Femur (tissue), 1 donor: ENCODE measurements at regions not wholly inside any gene's neighbourhood (a gene's known extent, or its start where the extent isn't known, plus 50 kb on each side); places are given as distances from the start of the nearest gene placed in this dataset.
"Not testable (repeated sequence)": the region's sequence is repeated elsewhere in the genome, so short reads cannot be mapped to it uniquely, and the experiment has no call there.

Experiments
- DNase-seq: peaks from one replicate; pipeline ENCODE4 v3.0.0-alpha.2; 2017

DNA sequence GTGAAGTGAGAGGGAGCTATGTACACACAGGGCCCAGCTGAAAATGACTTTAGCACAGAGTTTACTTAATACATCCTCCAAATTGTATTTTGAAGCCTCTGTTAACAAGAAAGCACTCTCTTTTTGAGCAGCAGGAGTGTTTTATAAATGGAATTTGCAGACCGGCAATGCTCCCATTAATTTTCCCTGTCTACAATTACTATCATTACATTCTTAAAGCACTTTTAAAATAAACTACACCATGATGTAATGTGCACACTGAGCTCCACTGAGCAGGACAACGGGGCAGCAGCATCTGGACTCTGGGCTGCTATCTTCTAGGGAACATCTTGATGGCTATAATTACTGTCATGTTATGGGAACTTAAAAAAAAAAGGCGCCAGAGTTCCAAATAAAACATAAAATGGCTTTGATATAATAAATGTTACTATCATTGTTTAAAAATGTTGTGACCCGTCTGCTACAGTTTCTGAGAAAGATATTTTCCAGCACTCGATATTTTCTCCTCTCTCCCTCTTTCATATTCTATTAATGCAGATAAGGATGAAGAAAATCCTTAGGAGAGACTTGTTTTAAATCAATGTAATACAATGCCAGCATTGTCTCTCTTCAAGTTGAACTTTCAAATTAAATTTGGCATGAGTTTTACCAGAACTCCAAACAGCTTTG, 150.9 kb downstream of the HLX start:
- no peak for DNase-seq

GRCh38 chr1:221030990-221031389, 151.7 kb downstream of the HLX start:
- no peak for DNase-seq

DNA sequence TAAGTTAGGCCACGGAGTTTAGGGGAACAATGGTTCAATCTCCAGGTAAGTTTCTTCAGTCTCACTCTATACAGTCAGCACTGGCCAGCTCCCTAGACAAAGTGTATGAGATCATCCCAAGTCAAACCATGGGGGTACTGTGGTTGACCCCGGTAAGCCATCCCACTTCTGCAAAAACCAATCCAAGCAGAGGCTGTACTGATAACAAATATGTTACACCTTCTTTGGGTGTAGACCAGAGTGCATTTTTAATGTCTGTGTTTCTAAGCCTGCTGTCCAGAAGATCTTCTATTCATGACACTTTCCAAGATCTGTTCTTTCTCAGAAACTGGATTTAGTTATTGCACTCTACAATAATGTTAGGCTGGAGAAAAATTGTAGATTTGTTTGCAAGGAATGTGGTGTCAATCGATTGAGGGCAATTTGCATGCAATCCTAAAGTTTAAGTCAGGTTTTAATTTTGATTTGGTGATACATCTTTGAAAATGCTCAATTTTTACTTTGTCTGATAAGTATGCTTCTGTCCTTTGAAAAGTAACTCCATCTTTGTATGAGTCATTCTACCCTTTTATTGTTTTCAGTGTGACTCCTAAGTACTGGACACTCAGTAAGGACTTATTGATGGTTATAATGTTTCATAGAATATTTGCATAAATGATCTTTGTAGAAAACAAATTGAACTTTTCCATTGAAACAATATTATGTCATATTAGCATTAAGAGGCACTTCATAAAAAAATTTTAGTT, 152.4 kb downstream of the HLX start:
- DNase-seq, result no peak

- no peak for DNase-seq
These were observed 153.0 kb downstream of the HLX start for GRCh38 chr1:221032204-221032585.

GRCh38 chr1:221032637-221033280, 153.5 kb downstream of the HLX start:
- peak; percentile 42 for DNase-seq

DNA sequence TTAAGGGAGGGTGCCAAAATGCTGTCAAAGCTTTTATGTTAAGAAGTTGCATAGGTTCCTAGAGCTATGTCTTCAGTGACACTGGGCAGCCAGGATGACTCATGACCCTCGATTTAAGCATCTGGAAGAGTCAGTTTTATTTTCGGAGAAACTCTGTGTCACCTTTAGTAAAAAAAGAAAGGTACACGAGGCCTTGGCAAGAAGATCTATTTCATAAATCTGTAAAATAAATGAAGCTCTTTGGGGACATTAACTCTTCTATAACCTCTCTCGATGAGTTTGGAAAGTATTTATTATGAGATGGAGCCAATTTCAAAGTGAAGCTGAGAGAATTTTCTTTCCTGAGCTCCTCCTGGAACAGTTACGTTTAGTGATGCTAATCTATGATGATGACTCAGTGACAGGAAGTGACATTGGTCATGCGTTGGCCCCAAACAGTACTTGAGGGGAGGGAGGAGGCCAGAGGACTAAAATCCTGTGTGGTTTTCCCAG, 156.5 kb downstream of the HLX start:
- DNase-seq, result no peak

DNA sequence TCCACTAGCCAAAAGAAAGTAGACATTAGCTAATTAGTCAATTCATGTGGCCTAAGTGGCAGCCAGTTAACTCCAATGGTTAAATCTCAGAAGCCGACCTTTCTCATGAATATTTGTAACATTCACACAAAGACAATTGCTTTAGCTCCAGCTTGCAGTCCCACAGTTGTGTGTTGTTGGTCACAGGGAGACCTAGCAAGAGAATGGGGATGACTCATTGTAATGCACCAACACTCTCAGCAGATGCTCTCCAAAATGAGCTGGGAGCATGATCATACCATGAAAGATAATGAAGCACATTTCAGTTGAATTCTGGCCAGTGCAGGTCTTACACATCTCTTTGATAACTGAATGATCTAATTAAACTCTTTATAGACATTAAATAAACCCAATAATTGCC, 160.4 kb downstream of the HLX start:
- no peak for DNase-seq

GRCh38 chr1:221040101-221040500, 160.9 kb downstream of the HLX start:
- no peak for DNase-seq

DNA sequence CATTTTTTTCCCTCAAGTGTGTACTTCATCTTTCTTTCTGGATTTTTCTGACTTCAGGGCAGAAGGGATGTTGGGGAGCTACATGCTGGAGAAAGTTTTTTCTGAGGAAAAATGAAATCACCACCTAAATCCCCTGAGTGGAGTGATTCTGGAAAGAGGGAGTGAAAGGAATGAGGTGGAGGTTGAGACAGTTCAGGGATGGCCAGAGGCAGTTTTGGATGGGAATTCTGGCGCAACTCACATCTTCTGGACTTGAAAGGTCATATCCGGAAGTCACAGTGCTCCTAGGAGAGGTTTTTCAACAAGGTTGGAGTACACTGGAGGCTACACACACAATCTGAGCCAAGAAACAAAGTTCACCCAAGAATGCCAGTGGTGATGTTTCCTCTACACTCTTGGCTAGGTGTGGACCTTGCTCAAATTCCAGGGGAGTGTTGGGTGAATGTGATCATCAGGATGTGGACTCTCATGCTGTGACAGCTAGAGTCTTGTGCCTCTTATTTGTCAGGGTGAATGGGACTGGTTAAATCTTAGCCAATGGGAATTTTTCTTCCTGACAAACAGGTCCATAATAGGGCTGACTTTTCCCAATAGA, 161.5 kb downstream of the HLX start:
- DNase-seq, result no peak

- no peak for DNase-seq
These were observed 165.3 kb downstream of the HLX start for GRCh38 chr1:221044538-221044937.

DNA sequence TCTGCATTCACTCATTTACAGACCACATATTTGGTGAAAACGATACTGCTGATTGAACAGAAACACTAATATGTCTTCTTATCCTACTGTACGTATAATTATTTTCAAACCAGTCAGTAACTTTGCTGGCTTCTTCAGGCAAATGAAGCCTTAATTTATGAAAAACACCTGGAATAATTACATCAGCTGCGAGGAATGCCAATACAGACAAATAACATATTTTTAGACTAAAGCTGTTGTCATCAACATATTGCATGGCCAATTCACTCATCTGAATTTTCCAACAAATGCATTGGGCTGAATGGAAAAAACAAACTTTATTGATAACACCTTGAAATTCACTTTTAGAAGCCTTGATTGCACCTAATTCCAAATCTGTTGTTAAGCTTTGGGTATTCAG, 165.9 kb downstream of the HLX start:
- DNase-seq, result no peak

DNA sequence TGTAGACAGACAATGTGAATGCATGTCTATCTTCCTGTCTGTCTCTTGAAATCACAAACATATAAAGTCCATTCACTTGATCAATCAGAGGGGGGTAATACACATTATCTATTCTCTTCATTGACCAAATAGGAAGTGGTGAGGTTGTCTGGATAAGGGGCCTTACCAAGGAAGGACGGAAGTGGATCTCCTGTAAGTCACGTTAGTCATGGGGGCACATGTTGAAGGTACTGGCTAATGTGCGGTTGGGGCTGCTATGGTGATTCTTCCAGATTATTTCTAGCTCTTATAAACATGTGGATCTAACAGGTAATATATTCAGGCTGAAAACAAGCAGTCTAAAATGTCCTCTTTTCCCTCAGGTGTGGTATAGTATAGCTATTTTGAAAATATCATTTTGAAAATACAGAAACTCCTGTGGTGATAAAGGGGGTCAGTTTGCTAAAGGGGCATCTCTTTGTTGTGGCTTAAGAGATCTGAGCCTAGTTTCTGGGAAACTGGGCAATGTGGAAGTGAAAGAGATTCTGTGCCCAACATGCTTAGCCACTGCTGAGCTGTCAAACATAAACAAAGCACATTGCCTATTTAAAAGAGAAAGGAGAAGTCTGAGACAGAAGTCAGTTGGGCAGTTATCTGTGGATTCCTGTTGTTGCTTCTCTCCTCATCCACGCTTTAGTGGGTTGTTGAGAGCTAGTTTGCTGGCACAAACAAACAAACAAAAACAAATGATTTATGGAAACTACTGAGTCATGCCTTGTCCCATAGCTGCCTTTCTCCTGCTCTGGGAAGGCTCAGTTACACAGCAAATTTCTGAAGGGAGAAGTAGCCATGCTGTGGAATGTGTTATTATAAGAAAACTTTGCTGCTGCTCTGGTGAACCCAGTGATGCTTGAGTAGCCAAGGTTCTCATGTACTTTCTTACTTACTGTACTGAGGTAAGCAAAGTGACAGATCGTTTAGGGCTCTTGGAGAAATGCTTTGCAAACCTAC, 166.9 kb downstream of the HLX start:
- peak; percentile 23 for DNase-seq

- not testable (repeated sequence) for DNase-seq
These were observed 172.1 kb downstream of the HLX start for GRCh38 chr1:221051391-221051790.

DNA sequence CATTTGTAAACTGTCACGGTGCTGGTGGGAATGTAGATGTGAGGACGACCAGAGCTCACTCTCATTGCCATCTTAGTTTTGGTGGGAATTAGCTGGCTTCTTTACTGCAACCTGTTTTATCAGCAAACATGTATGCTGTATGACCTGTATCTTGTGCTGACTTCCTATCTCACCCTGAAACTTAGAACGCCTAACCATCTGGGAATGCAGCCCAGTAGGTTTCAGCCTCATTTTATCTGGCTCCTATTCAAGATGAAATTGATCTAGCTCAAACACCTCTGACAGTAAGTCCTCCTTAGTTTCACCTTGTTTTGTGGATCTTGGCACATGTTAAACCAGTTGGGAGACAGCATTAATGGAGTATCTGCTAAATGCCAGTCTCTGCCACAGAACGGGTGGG, 174.6 kb downstream of the HLX start:
- DNase-seq, result no peak

DNA sequence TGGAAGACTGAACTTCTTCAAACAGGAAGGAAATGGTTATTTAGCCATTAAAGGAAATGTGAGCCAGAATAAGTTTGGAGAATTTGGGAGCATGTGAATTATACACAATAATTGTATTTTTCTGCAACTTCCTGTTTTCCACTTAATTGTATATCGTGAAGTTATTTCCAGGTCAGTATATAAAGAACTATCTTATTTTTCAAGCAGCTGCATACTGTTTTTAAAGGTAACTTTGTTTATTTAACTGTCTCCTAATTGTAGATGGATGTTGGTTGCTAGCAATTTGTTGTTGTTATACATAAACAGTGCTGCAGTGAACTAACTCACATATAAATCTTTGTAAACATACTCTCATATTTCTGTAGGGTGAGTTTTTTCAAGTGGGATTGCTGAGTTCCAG, 180.3 kb downstream of the HLX start:
- DNase-seq, result no peak

DNA sequence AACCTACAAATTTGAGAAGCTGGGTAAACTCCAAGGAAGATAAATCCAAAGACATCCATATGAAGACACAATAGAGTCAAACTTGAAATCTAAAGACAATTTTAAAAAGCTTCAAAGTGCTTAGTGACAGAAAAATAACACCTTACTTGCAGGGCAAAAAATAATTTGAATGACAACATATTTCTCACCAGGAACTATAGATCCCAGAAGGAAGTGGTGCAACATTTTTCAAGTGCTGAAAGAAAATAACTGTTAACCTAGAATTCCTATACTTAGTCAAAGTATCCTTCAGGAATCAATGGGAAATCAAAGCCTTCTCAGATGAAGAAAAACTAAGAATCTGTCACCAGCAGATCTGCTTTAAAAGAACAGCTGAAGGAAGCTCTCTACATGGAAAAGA, 184.4 kb downstream of the HLX start:
- DNase-seq, result no peak

- DNase-seq, result no peak
These were observed 187.2 kb downstream of the HLX start for GRCh38 chr1:221066351-221067001.

DNA sequence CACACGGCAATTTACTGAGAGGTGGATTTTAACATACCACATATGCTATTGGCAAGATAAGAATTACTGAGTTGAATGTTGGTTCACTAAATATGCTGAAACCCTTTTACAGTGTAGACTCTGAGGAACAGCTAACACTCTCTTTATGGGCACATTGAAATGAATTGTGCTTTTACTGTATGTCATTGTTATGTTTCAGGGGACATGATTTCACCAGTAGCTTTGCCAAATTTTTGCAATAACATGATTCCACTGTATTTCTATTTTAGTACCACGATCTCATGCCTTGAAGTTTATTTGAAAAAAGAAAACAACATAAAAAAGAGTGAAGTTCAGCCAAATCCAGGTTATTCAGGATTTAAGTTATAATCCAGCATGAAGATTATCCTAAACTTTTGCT, 188.5 kb downstream of the HLX start:
- DNase-seq, result no peak

DNA sequence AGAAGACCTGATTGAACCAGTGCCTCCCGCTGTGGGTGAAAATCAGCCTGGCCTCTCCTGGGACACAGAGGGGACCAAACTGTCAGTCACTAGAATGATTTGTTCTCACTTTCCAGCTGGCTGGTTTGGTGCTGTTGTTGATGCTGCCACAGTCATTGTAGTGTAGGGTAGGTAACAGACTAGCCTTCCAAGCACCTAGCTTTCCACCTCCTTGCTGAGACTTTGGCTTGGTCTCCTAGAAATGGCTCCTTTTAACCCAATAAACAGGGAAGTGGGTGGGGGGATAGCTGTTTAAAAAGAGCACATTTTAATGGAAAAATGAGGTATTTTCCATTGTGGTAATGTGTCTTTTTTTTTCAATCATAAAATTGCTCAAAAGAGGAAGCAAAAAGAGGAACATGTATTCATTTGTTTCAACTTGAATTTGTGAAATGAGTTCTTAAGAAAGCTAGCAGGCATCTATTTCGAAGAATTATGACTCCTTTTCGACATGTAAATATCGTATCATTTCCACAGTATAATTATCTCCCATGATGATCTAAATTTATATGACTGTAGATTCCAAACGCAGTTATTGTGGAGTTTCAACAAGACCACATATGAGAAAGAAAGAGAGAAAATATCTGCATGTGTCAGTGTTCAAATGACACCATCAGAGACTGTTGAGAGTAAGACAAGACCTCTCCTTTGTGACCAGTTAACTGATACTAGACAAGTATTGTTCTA, 190.1 kb downstream of the HLX start:
- no peak for DNase-seq

GRCh38 chr1:221069986-221070385, 190.7 kb downstream of the HLX start:
- no peak for DNase-seq

DNA sequence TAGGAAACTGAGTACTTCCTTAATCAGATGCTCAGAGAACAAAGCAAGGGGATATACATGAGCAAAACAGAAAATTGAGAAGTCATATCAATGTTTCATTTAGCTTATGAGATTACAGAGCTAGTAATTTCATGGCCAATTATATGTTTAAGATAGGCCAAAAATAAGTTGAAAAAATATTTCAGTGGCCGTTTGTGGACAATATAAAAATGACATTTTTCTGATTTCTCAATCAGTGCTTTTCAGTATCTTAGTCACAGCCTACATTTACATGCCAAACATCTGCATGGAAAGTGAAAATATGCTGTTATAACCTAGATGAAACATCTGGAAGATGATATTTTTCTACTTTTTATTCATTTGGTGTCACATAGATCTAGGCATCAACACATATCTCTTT, 192.5 kb downstream of the HLX start:
- DNase-seq, result no peak
